DND-41 (cell line): ENCODE measurements at regions not wholly inside any gene's neighbourhood (a gene's known extent, or its start where the extent isn't known, plus 50 kb on each side); places are given as distances from the start of the nearest gene placed in this dataset.

Source experiments
- ATAC-seq: fragments of 200-7000 bp; cut with Tn5 transposase; 3 replicates; pipeline ENCODE4 v1.9.1; 2021; ENCODE audit warnings: low read depth; ENCODE audit not compliant: insufficient read depth
- DNase-seq: peaks from one replicate; pipeline ENCODE4 v3.0.0-alpha.2; 2020
- H2AFZ ChIP-seq: 2 replicates; pipeline ENCODE4 v1.6.0; 2012; ENCODE audit warnings: low read depth, low read length
- H3K27ac ChIP-seq: 2 replicates; pipeline ENCODE4 v1.5.1; 2012; ENCODE audit warnings: low read length, inconsistent platforms
- H3K27me3 ChIP-seq: fragments of 200-600 bp; sonication (generic); 2 replicates; pipeline ENCODE4 v1.6.0; 2012; ENCODE audit warnings: low read length, mild to moderate bottlenecking, inconsistent platforms; ENCODE audit not compliant: insufficient read depth, poor library complexity
- H3K36me3 ChIP-seq: 2 replicates; pipeline ENCODE4 v1.5.1; 2012; ENCODE audit warnings: low read length, inconsistent platforms; ENCODE audit not compliant: insufficient read depth
- H3K4me1 ChIP-seq: 2 replicates; pipeline ENCODE4 v1.5.1; 2012; ENCODE audit warnings: mild to moderate bottlenecking, low read length; ENCODE audit not compliant: insufficient read depth
- H3K4me2 ChIP-seq: 2 replicates; pipeline ENCODE4 v1.6.0; 2012; ENCODE audit warnings: mild to moderate bottlenecking, moderate library complexity, low read length, inconsistent platforms; ENCODE audit not compliant: insufficient read depth
- H3K4me3 ChIP-seq, 2 experiments: fragments of 200-600 bp in 1 of 2; shearing (Covaris generic) in 1 of 2; 2 replicates each; pipeline ENCODE4 v1.5.1; 2012 to 2016; ENCODE audit warnings: inconsistent platforms in 2 of 2, low read length in 2 of 2, mild to moderate bottlenecking in 2 of 2, low read depth in 1 of 2, moderate library complexity in 1 of 2
- H3K79me2 ChIP-seq: 2 replicates; pipeline ENCODE4 v1.6.0; 2012; ENCODE audit warnings: low read length, inconsistent platforms; ENCODE audit not compliant: insufficient read depth
- H3K9ac ChIP-seq: 2 replicates; pipeline ENCODE4 v1.6.0; 2012; ENCODE audit warnings: low read depth, mild to moderate bottlenecking, inconsistent platforms, low read length, moderate library complexity
- H3K9me3 ChIP-seq: 2 replicates; pipeline ENCODE4 v1.5.1; 2012; ENCODE audit warnings: low read length, moderate library complexity, mild to moderate bottlenecking, inconsistent platforms; ENCODE audit not compliant: insufficient read depth, severe bottlenecking
- H4K20me1 ChIP-seq: 2 replicates; pipeline ENCODE4 v1.6.0; 2012; ENCODE audit warnings: low read length; ENCODE audit not compliant: insufficient read depth
- CTCF ChIP-seq: IDR thresholded peaks from 2 replicates; pipeline ENCODE4 v1.5.1; 2012; ENCODE audit warnings: borderline replicate concordance, low read length, moderate library complexity, mild to moderate bottlenecking; ENCODE audit not compliant: poor library complexity, severe bottlenecking; ENCODE audit errors: extremely low read depth
- EZH2 ChIP-seq: IDR thresholded peaks from 3 replicates; pipeline ENCODE4 v1.6.1; 2012; ENCODE audit warnings: borderline replicate concordance, low read depth, mild to moderate bottlenecking, moderate library complexity, low read length, inconsistent platforms; ENCODE audit not compliant: severe bottlenecking

- no peak overlapping the region for H2AFZ ChIP-seq
- TF ChIP-seq CTCF = no peak
- TF ChIP-seq EZH2 = no peak
- H3K36me3 ChIP-seq = no peaks in the 10 kb centered on the region
- no peaks in the 10 kb centered on the region for H4K20me1 ChIP-seq
- H3K9me3 ChIP-seq = no peaks in the 10 kb centered on the region
- no peaks in the 10 kb centered on the region for H3K27me3 ChIP-seq
- ATAC-seq (no peak), DNase-seq (no peak)
- H3K4me3 ChIP-seq = no peak overlapping the region
- no peaks in the 10 kb centered on the region for H3K4me1 ChIP-seq
- H3K79me2 ChIP-seq = no peaks in the 10 kb centered on the region
- no peak overlapping the region for H3K4me2 ChIP-seq
- H3K27ac ChIP-seq = no peak overlapping the region
- no peak overlapping the region for H3K9ac ChIP-seq
These were observed 272.3 kb upstream of the FGF16 start for GRCh38 chrX:77174680-77175519.

GRCh38 chrX:77200663-77201062, 246.5 kb upstream of the FGF16 start:
- H2AFZ ChIP-seq = no peak overlapping the region
- H3K36me3 ChIP-seq = no peaks in the 10 kb centered on the region
- H3K9me3 ChIP-seq = no peaks in the 10 kb centered on the region
- H3K27ac ChIP-seq = no peak overlapping the region
- ATAC-seq = no peak
- H3K27me3 ChIP-seq = no peaks in the 10 kb centered on the region
- TF ChIP-seq EZH2 = no peak
- TF ChIP-seq CTCF = no peak
- no peaks in the 10 kb centered on the region for H3K79me2 ChIP-seq
- no peak overlapping the region for H3K4me3 ChIP-seq
- no peak for DNase-seq
- H3K9ac ChIP-seq = no peak overlapping the region
- no peak overlapping the region for H3K4me2 ChIP-seq
- no peaks in the 10 kb centered on the region for H4K20me1 ChIP-seq
- no peaks in the 10 kb centered on the region for H3K4me1 ChIP-seq

DNA sequence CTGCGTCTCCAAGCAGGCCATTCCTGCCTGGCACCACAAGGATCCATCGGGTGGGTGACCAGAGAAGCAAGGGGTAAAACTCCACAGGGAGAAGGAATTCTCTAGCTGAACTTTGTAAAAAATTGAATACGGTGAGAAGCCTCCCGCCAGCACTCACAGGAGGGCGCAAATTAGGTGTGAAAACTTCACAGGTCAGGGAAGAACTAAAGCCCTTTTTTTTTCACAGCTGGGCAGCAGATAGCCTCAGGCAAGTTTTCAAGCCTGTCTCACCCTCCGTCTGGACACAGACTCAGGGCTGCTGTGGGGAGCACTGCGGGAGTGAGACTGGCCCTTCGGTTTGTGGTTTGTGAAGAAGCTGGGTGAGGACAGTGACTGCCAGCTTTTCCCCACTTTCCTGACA, 224.1 kb upstream of the FGF16 start:
- Histone ChIP-seq H3K27me3 (no peaks in the 10 kb centered on the region), H3K27ac (no peak overlapping the region), H2AFZ (no peak overlapping the region), H3K9me3 (no peaks in the 10 kb centered on the region), H3K4me3 (no peak overlapping the region), H3K4me1 (no peaks in the 10 kb centered on the region), H3K4me2 (no peak overlapping the region), H3K79me2 (no peaks in the 10 kb centered on the region), H3K9ac (no peak overlapping the region), H3K36me3 (no peaks in the 10 kb centered on the region), H4K20me1 (no peaks in the 10 kb centered on the region)
- ATAC-seq (no peak), DNase-seq (no peak)
- no peak for TF ChIP-seq CTCF
- no peak for TF ChIP-seq EZH2
